ENCODE measurements at regions not wholly inside any gene's neighbourhood (a gene's known extent, or its start where the extent isn't known, plus 50 kb on each side); places are given as distances from the start of the nearest gene placed in this dataset.

- Histone ChIP-seq H3K27ac (no peak overlapping the region), H3K27me3 (replicated peaks in 1 of 7) (no peaks in the 10 kb centered on the region), H3K9me3 (no peaks in the 10 kb centered on the region), H3K4me3 (no peak overlapping the region), H3K4me1 (no peaks in the 10 kb centered on the region), H3K36me3 (no peaks in the 10 kb centered on the region)
- TF ChIP-seq POLR2A (IDR thresholded peaks at IDR 0.05) (no peak), POLR2AphosphoS5 (IDR thresholded peaks at IDR 0.05) (no peak), CTCF (IDR thresholded peaks at IDR 0.05 in 8 of 11, conservative IDR thresholded peaks at IDR 0.05 in 3 of 11) (no peak)
- intact Hi-C loops (cut with DNase I; ENCODE audit: low total_unique reads): no loop called here
- no peak for DNase-seq
- WGBS, 5 donors: 83 to 92% (median 89%) methylated on average over 3 of the region's 3 CpGs
These were observed 652.9 kb downstream of the SEMA5A start for GRCh38 chr5:8892926-8893325.

- 48 to 61% (median 50%) methylated on average over 3 of the region's 3 CpGs for WGBS, 5 donors
- no peak for DNase-seq
- Histone ChIP-seq H3K4me1 (no peaks in the 10 kb centered on the region), H3K27me3 (replicated peaks in 1 of 7) (no peaks in the 10 kb centered on the region), H3K36me3 (no peaks in the 10 kb centered on the region), H3K27ac (no peak overlapping the region), H3K4me3 (no peak overlapping the region), H3K9me3 (no peaks in the 10 kb centered on the region)
- intact Hi-C loops (cut with DNase I; ENCODE audit: low total_unique reads): no loop called here
- TF ChIP-seq POLR2AphosphoS5 (IDR thresholded peaks at IDR 0.05) (no peak), CTCF (IDR thresholded peaks at IDR 0.05 in 8 of 11, conservative IDR thresholded peaks at IDR 0.05 in 3 of 11) (no peak), POLR2A (IDR thresholded peaks at IDR 0.05) (no peak)
These were observed 651.8 kb downstream of the SEMA5A start for GRCh38 chr5:8894031-8894430.

- Histone ChIP-seq H3K27ac (no peak overlapping the region), H3K36me3 (no peaks in the 10 kb centered on the region), H3K27me3 (replicated peaks in 1 of 7) (no peaks in the 10 kb centered on the region), H3K4me3 (no peak overlapping the region), H3K9me3 (no peaks in the 10 kb centered on the region), H3K4me1 (no peaks in the 10 kb centered on the region)
- no peak for TF ChIP-seq POLR2A (IDR thresholded peaks at IDR 0.05)
- intact Hi-C loops (cut with DNase I; ENCODE audit: low total_unique reads): no loop called here
- 73 to 86% (median 85%) methylated on average over 4 of the region's 4 CpGs for WGBS, 5 donors
- no peak for DNase-seq
These were observed 650.8 kb downstream of the SEMA5A start for GRCh38 chr5:8895062-8895461.

GRCh38 chr5:8895599-8895998 is 650.3 kb downstream of the SEMA5A start:
- no peaks in the 10 kb centered on the region for H3K4me1 ChIP-seq
- H3K27me3 ChIP-seq (replicated peaks in 1 of 7): no peaks in the 10 kb centered on the region
- H3K9me3 ChIP-seq: no peaks in the 10 kb centered on the region
- WGBS, 5 donors: 67 to 82% (median 79%) methylated on average over 1 of the region's 1 CpG
- H3K4me3 ChIP-seq: no peak overlapping the region
- intact Hi-C loops (cut with DNase I; ENCODE audit: low total_unique reads): no loop called here
- TF ChIP-seq POLR2AphosphoS5 (IDR thresholded peaks at IDR 0.05) (no peak), POLR2A (IDR thresholded peaks at IDR 0.05) (no peak), CTCF (IDR thresholded peaks at IDR 0.05 in 8 of 11, conservative IDR thresholded peaks at IDR 0.05 in 3 of 11) (no peak)
- DNase-seq: no peak
- no peak overlapping the region for H3K27ac ChIP-seq
- no peaks in the 10 kb centered on the region for H3K36me3 ChIP-seq

GRCh38 chr5:8897316-8897715 is 648.6 kb downstream of the SEMA5A start:
- 81 to 89% (median 88%) methylated on average over 5 of the region's 5 CpGs for WGBS, 5 donors

More at GRCh38 chr5:8897316-8897715, 648.6 kb downstream of the SEMA5A start:
- Histone ChIP-seq H3K27ac (no peak overlapping the region), H3K27me3 (replicated peaks in 1 of 7) (no peaks in the 10 kb centered on the region), H3K4me1 (no peaks in the 10 kb centered on the region), H3K36me3 (no peaks in the 10 kb centered on the region), H3K9me3 (no peaks in the 10 kb centered on the region), H3K4me3 (no peak overlapping the region)
- no peak for DNase-seq
- TF ChIP-seq POLR2A (IDR thresholded peaks at IDR 0.05) (no peak), POLR2AphosphoS5 (IDR thresholded peaks at IDR 0.05) (no peak), CTCF (IDR thresholded peaks at IDR 0.05 in 8 of 11, conservative IDR thresholded peaks at IDR 0.05 in 3 of 11) (no peak)
- intact Hi-C loops (cut with DNase I; ENCODE audit: low total_unique reads): no loop called here
